Osteoblast (primary cell): ENCODE measurements at regions not wholly inside any gene's neighbourhood (a gene's known extent, or its start where the extent isn't known, plus 50 kb on each side); places are given as distances from the start of the nearest gene placed in this dataset.

Experiments
- DNase-seq: peaks from one replicate; pipeline ENCODE4 v3.0.0; 2011; ENCODE audit warnings: low spot score, mixed read lengths; ENCODE audit not compliant: insufficient read length; ENCODE audit errors: missing footprints
- H2AFZ ChIP-seq: 2 replicates; pipeline ENCODE4 v1.6.0; 2011; ENCODE audit warnings: mild to moderate bottlenecking, low read length
- H3K27ac ChIP-seq: 2 replicates; pipeline ENCODE4 v1.5.1; 2011; ENCODE audit warnings: mild to moderate bottlenecking, low read depth, low read length, moderate library complexity
- H3K27me3 ChIP-seq: 2 replicates; pipeline ENCODE4 v1.6.0; 2012; ENCODE audit warnings: mild to moderate bottlenecking, control low read depth, inconsistent platforms, low read length, moderate library complexity; ENCODE audit not compliant: insufficient read depth
- H3K36me3 ChIP-seq: 2 replicates; pipeline ENCODE4 v1.5.1; 2011; ENCODE audit warnings: mild to moderate bottlenecking, low read length, control low read depth, moderate library complexity; ENCODE audit not compliant: insufficient read depth
- H3K4me1 ChIP-seq: 2 replicates; pipeline ENCODE4 v1.5.1; 2011; ENCODE audit warnings: mild to moderate bottlenecking, low read length, control low read depth, moderate library complexity; ENCODE audit not compliant: insufficient read depth
- H3K4me2 ChIP-seq: 2 replicates; pipeline ENCODE4 v1.6.0; 2011; ENCODE audit warnings: mild to moderate bottlenecking, low read length; ENCODE audit not compliant: insufficient read depth
- H3K4me3 ChIP-seq: fragments of 200-600 bp; sonication (generic); 3 replicates; pipeline ENCODE4 v1.5.1; 2012; ENCODE audit warnings: mild to moderate bottlenecking, low read length, inconsistent platforms; ENCODE audit not compliant: insufficient read depth
- H3K79me2 ChIP-seq: 2 replicates; pipeline ENCODE4 v1.6.0; 2012; ENCODE audit warnings: mild to moderate bottlenecking, low read length, control low read depth, inconsistent platforms; ENCODE audit not compliant: insufficient read depth
- H3K9me3 ChIP-seq: 2 replicates; pipeline ENCODE4 v1.5.1; 2011; ENCODE audit warnings: low read depth, low read length, control low read depth
- H4K20me1 ChIP-seq: 2 replicates; pipeline ENCODE4 v1.6.0; 2012; ENCODE audit warnings: mild to moderate bottlenecking, low read length, control low read depth; ENCODE audit not compliant: insufficient read depth
- CTCF ChIP-seq: IDR thresholded peaks from 2 replicates; pipeline ENCODE4 v1.5.1; 2011; ENCODE audit warnings: mild to moderate bottlenecking, low read depth, low read length, moderate library complexity; ENCODE audit errors: extremely low read depth

DNA sequence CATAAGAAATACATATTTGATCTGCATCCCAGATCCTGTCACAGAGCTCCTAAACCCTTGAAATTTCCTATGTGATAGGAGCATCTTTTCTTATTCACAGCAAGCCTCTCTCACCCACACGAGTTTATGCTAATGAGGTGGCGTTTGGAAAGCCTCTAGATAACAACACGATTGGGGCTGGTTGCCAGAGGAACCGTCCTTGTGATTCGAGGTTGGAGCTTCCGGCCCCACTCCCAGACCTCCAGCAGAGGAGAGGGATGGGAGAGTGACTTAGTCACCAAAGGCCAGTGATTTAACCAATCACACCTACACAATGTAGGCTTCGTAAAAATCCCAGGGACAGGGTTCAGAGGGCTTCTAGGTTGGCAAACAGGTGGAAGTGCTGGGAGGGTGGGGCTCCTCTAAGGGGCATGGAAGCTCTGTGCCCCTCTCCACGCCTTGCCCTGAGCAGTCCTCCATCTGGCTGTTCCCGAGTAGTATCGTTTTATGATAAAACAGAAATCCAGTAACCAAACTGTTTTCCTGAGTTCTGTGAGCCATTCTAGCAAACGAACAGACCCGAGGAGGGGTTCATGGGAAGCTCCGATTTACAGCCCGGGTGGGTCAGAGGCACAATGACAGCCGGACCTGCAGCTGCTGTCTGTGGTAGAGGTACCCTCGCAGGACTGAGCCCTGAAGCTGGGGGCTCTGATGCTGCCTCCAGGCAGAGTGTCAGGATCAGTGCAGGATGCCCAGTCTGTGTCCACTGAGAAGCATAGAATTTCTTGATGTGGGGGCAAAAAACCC lies 238.1 kb upstream of the ARID1B start:
- no peak for DNase-seq
- Histone ChIP-seq H3K27me3 (no peaks in the 10 kb centered on the region), H3K4me3 (no peak overlapping the region), H2AFZ (no peak overlapping the region), H3K79me2 (no peaks in the 10 kb centered on the region), H4K20me1 (no peaks in the 10 kb centered on the region), H3K4me2 (no peak overlapping the region), H3K27ac (no peak overlapping the region), H3K9me3 (no peaks in the 10 kb centered on the region), H3K36me3 (no peaks in the 10 kb centered on the region), H3K4me1 (no peaks in the 10 kb centered on the region)
- TF ChIP-seq CTCF = no peak

- no peaks in the 10 kb centered on the region for H3K4me1 ChIP-seq
- H3K36me3 ChIP-seq = no peaks in the 10 kb centered on the region
- H3K9me3 ChIP-seq = no peaks in the 10 kb centered on the region
- H3K27ac ChIP-seq = no peak overlapping the region
- H3K27me3 ChIP-seq = no peaks in the 10 kb centered on the region
- no peak for DNase-seq
- H3K79me2 ChIP-seq = no peaks in the 10 kb centered on the region
- no peaks in the 10 kb centered on the region for H4K20me1 ChIP-seq
- H2AFZ ChIP-seq = no peak overlapping the region
- no peak for TF ChIP-seq CTCF
- H3K4me2 ChIP-seq = no peak overlapping the region
- H3K4me3 ChIP-seq = no peak overlapping the region
Observed at GRCh38 chr6:156534594-156534993, 242.6 kb upstream of the ARID1B start.

DNA sequence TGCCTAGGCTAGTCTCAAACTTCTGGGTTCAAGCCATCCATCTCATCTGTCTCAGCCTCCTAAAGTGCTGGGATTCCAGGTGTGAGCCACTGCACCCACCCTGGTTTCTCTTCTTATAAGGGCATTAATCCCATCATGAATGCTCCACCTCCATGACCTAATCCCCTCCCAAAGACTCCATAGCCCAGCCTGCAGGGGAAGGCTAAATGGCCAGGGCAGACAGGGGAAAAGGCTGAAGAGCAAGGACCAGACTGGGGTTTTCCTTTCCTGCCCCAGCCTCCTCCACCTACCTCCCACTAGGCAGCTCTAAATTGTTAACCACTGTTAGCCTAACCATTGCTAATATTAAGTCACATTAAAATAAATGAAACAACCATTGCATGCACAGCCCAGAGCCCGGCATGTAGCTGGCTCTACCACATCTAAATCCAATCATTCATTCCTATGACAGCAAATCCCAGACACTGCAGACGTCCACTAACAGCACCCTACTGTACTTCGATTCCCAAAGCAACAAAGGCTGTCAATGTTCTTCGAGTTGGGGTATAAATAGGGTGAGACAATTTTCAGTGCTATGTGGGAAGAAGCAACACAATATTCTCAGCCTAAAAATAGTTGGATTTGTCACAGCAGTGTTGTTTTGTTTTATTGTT lies 243.2 kb upstream of the ARID1B start:
- Histone ChIP-seq H3K79me2 (no peaks in the 10 kb centered on the region), H3K9me3 (no peaks in the 10 kb centered on the region), H2AFZ (no peak overlapping the region), H3K4me1 (no peaks in the 10 kb centered on the region), H3K4me3 (no peak overlapping the region), H3K27ac (no peak overlapping the region), H3K27me3 (no peaks in the 10 kb centered on the region), H3K36me3 (no peaks in the 10 kb centered on the region), H4K20me1 (no peaks in the 10 kb centered on the region), H3K4me2 (no peak overlapping the region)
- no peak for DNase-seq
- TF ChIP-seq CTCF = no peak

GRCh38 chr6:156526081-156526480 lies 251.1 kb upstream of the ARID1B start:
- no peaks in the 10 kb centered on the region for H4K20me1 ChIP-seq
- H3K36me3 ChIP-seq = no peaks in the 10 kb centered on the region
- H3K4me2 ChIP-seq = no peak overlapping the region
- no peaks in the 10 kb centered on the region for H3K27me3 ChIP-seq
- no peak overlapping the region for H3K4me3 ChIP-seq
- no peaks in the 10 kb centered on the region for H3K79me2 ChIP-seq
- no peak for DNase-seq
- TF ChIP-seq CTCF = no peak
- H2AFZ ChIP-seq = no peak overlapping the region
- H3K27ac ChIP-seq = no peak overlapping the region
- H3K4me1 ChIP-seq = no peaks in the 10 kb centered on the region
- no peaks in the 10 kb centered on the region for H3K9me3 ChIP-seq
